ENCODE measurements at regions not wholly inside any gene's neighbourhood (a gene's known extent, or its start where the extent isn't known, plus 50 kb on each side); places are given as distances from the start of the nearest gene placed in this dataset.

GRCh38 chr15:39095218-39095879 lies 485.5 kb upstream of the THBS1 start:
- no peak for TF ChIP-seq ZNF670 (CRISPR knock-in tag; IDR thresholded peaks at IDR 0.05; ENCODE audit: borderline replicate concordance)
- TF ChIP-seq LBX2 (CRISPR knock-in tag; IDR thresholded peaks at IDR 0.05; ENCODE audit: borderline replicate concordance): no peak
- no peak for TF ChIP-seq ARNT (IDR thresholded peaks at IDR 0.05)
- TF ChIP-seq TMF1 (CRISPR knock-in tag; IDR thresholded peaks at IDR 0.05; ENCODE audit: low read depth): no peak
- TF ChIP-seq CREM (IDR thresholded peaks at IDR 0.05): no peak
- TF ChIP-seq CREM (CRISPR knock-in tag; IDR thresholded peaks at IDR 0.05): no peak
- TF ChIP-seq, protein P1, sequence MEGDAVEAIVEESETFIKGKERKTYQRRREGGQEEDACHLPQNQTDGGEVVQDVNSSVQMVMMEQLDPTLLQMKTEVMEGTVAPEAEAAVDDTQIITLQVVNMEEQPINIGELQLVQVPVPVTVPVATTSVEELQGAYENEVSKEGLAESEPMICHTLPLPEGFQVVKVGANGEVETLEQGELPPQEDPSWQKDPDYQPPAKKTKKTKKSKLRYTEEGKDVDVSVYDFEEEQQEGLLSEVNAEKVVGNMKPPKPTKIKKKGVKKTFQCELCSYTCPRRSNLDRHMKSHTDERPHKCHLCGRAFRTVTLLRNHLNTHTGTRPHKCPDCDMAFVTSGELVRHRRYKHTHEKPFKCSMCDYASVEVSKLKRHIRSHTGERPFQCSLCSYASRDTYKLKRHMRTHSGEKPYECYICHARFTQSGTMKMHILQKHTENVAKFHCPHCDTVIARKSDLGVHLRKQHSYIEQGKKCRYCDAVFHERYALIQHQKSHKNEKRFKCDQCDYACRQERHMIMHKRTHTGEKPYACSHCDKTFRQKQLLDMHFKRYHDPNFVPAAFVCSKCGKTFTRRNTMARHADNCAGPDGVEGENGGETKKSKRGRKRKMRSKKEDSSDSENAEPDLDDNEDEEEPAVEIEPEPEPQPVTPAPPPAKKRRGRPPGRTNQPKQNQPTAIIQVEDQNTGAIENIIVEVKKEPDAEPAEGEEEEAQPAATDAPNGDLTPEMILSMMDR (CRISPR knock-in tag; IDR thresholded peaks at IDR 0.05): no peak
- no peak for TF ChIP-seq POLR2A (IDR thresholded peaks at IDR 0.05; ENCODE audit: insufficient read depth in 1 of 2, low read depth in 2 of 2, low read length in 2 of 2)
- TF ChIP-seq NCOA1 (CRISPR knock-in tag; IDR thresholded peaks at IDR 0.05): no peak
- no peak for TF ChIP-seq ZNF639 (CRISPR knock-in tag; conservative IDR thresholded peaks at IDR 0.05)
- no peak for TF ChIP-seq ZNF652 (CRISPR knock-in tag; IDR thresholded peaks at IDR 0.05; ENCODE audit: borderline replicate concordance, low read depth)
- TF ChIP-seq ZNF282 (IDR thresholded peaks at IDR 0.05; ENCODE audit: partially characterized antibody): no peak
- no peak for TF ChIP-seq EP300 (IDR thresholded peaks at IDR 0.05; ENCODE audit: low read depth in 2 of 2, low read length in 2 of 2)
- no peak for TF ChIP-seq EP300 (CRISPR knock-in tag; IDR thresholded peaks at IDR 0.05; ENCODE audit: borderline replicate concordance)
